Hematopoietic multipotent progenitor cell treated with erythropoietin and hydrocortisone succinate and interleukin-3 and kit ligand, for 17 days (in vitro differentiated cells): ENCODE measurements at regions not wholly inside any gene's neighbourhood (a gene's known extent, or its start where the extent isn't known, plus 50 kb on each side); places are given as distances from the start of the nearest gene placed in this dataset.

Source experiments
- DNase-seq: peaks from one replicate; pipeline ENCODE4 v3.0.0-alpha.2; 2015; ENCODE audit warnings: low spot score

- no peak for DNase-seq
Measured at GRCh38 chr2:60158262-60158661, 395.2 kb downstream of the BCL11A start.

GRCh38 chr2:60157283-60157682 is 396.2 kb downstream of the BCL11A start:
- no peak for DNase-seq

GRCh38 chr2:60154142-60154541 is 399.3 kb downstream of the BCL11A start:
- no peak for DNase-seq

GRCh38 chr2:60152226-60152833 is 401.1 kb downstream of the BCL11A start:
- DNase-seq, result peak; percentile 39

- no peak for DNase-seq
Measured at GRCh38 chr2:60149176-60149575, 404.3 kb downstream of the BCL11A start.

- DNase-seq, result no peak
Measured at GRCh38 chr2:60148716-60149115, 404.7 kb downstream of the BCL11A start.

GRCh38 chr2:60140185-60140584 is 413.3 kb downstream of the BCL11A start:
- DNase-seq, result no peak

- DNase-seq, result no peak
Measured at GRCh38 chr2:60136913-60137312, 416.5 kb downstream of the BCL11A start.

- no peak for DNase-seq
Measured at GRCh38 chr2:60127191-60127590, 426.3 kb downstream of the BCL11A start.

- DNase-seq, result no peak
Measured at GRCh38 chr2:60125611-60126426, 427.6 kb downstream of the BCL11A start.

GRCh38 chr2:60119778-60120177 is 433.7 kb downstream of the BCL11A start:
- no peak for DNase-seq

- DNase-seq, result no peak
Measured at GRCh38 chr2:60118917-60119316, 434.5 kb downstream of the BCL11A start.

- no peak for DNase-seq
Measured at GRCh38 chr2:60118061-60118460, 435.4 kb downstream of the BCL11A start.

GRCh38 chr2:60116161-60116875 is 437.1 kb downstream of the BCL11A start:
- DNase-seq, result no peak

- DNase-seq, result no peak
Measured at GRCh38 chr2:60109744-60110143, 443.7 kb downstream of the BCL11A start.

- DNase-seq, result no peak
Measured at GRCh38 chr2:60106836-60107529, 446.5 kb downstream of the BCL11A start.

- no peak for DNase-seq
Measured at GRCh38 chr2:60105906-60106305, 447.5 kb downstream of the BCL11A start.

GRCh38 chr2:60104514-60105505 is 448.6 kb downstream of the BCL11A start:
- no peak for DNase-seq

GRCh38 chr2:60100034-60100433 is 453.4 kb downstream of the BCL11A start:
- no peak for DNase-seq

GRCh38 chr2:60098996-60099395 is 454.5 kb downstream of the BCL11A start:
- DNase-seq, result no peak

- DNase-seq, result no peak
Measured at GRCh38 chr2:60097298-60097697, 456.2 kb downstream of the BCL11A start.
